Ascending aorta (tissue), 2 donors: ENCODE measurements at regions not wholly inside any gene's neighbourhood (a gene's known extent, or its start where the extent isn't known, plus 50 kb on each side); places are given as distances from the start of the nearest gene placed in this dataset.
A peak's percentile ranks its signal among the peaks of the same experiment; 100 is the strongest.

Source experiments
- DNase-seq, 2 donors: peaks; one replicate each; pipeline ENCODE4 v3.0.0-alpha.2; 2019; ENCODE audit warnings: low spot score in 2 of 2
- H3K27ac ChIP-seq, 2 donors: fragments of 200-600 bp; sonication (generic); one replicate each; pipeline ENCODE4 v1.5.1; 2016 to 2017; ENCODE audit warnings: mild to moderate bottlenecking in 1 of 2
- H3K27me3 ChIP-seq: fragments of 200-600 bp; sonication (generic); one replicate; pipeline ENCODE4 v1.5.1; 2017
- H3K36me3 ChIP-seq, 2 donors: fragments of 200-600 bp; sonication (generic); one replicate each; pipeline ENCODE4 v1.5.1; 2016
- H3K4me1 ChIP-seq, 2 donors: fragments of 200-600 bp; sonication (generic); one replicate each; pipeline ENCODE4 v1.5.1; 2016 to 2017; ENCODE audit warnings: mild to moderate bottlenecking in 1 of 2
- H3K4me3 ChIP-seq, 2 donors: fragments of 200-600 bp; sonication (generic); one replicate each; pipeline ENCODE4 v1.5.1; 2016 to 2017; ENCODE audit warnings: mild to moderate bottlenecking in 1 of 2
- H3K9me3 ChIP-seq, 2 donors: fragments of 200-600 bp; sonication (generic); one replicate each; pipeline ENCODE4 v1.5.1; 2016
- intact Hi-C: fragments of 100-400 bp; cut with DNase I; formaldehyde crosslinking; loops from one replicate; pipeline ENCODE4 v1.15.1; 2023
- TF ChIP-seq, protein P1 (sequence below), 3 experiments: fragments of 200-600 bp in 2 of 3; fragments of 450-650 bp in 1 of 3; sonication (generic) in 2 of 3; IDR thresholded peaks; one replicate each; pipeline ENCODE4 v1.5.1; 2016 to 2019; ENCODE audit warnings: antibody characterized with exemption in 3 of 3, mild to moderate bottlenecking in 1 of 3, moderate library complexity in 1 of 3

DNA sequence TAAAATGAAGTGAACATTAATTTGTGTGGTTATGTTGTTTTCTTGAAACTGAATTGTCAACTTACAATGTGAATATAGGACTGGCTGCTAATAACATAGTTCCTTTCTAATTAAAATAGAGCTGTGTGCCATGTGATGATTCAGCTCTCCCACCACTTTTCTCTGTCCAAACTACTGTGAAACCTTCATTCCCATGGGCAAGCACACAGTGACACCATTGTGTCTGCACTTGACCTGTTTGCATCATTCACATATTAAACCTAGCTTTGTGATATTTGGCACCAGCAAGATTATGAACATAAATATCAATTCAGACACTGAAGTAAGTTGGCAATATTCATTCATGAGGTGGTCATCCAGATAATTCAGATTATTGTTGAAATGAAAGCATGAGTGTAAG is 78.8 kb upstream of the TCF12 start:
- Histone ChIP-seq H3K9me3 (no peaks in the 10 kb centered on the region), H3K36me3 (no peaks in the 10 kb centered on the region), H3K4me1 (no peaks in the 10 kb centered on the region), H3K4me3 (no peak overlapping the region), H3K27me3 (no peaks in the 10 kb centered on the region), H3K27ac (no peak overlapping the region)
- TF ChIP-seq, protein P1, sequence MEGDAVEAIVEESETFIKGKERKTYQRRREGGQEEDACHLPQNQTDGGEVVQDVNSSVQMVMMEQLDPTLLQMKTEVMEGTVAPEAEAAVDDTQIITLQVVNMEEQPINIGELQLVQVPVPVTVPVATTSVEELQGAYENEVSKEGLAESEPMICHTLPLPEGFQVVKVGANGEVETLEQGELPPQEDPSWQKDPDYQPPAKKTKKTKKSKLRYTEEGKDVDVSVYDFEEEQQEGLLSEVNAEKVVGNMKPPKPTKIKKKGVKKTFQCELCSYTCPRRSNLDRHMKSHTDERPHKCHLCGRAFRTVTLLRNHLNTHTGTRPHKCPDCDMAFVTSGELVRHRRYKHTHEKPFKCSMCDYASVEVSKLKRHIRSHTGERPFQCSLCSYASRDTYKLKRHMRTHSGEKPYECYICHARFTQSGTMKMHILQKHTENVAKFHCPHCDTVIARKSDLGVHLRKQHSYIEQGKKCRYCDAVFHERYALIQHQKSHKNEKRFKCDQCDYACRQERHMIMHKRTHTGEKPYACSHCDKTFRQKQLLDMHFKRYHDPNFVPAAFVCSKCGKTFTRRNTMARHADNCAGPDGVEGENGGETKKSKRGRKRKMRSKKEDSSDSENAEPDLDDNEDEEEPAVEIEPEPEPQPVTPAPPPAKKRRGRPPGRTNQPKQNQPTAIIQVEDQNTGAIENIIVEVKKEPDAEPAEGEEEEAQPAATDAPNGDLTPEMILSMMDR (IDR thresholded peaks at IDR 0.05), result no peak
- DNase-seq, result no peak
- intact Hi-C loops, result no loop called here

DNA sequence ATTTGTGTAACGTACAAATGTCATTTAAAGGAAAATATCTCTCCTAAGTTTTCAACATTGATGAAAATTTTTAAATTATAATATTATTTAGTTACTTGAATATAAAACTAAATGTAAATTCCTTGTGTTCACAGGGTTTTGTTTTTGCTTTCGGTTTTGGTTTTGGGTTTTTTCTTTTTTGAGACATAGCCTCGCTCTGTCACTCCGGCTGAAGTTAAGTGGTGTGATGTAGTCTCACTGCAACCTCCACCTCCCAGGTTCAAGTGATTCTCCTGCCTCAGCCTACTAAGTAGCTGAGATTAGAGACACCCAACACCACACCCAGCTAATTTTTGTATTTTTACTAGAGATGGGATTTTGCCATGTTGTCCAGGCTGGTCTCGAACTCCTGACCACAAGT is 79.3 kb upstream of the TCF12 start:
- H3K36me3 ChIP-seq, result no peaks in the 10 kb centered on the region
- no peaks in the 10 kb centered on the region for H3K27me3 ChIP-seq
- no peak for DNase-seq
- no peaks in the 10 kb centered on the region for H3K4me1 ChIP-seq
- no peak overlapping the region for H3K4me3 ChIP-seq
- intact Hi-C loops, result no loop called here
- no peaks in the 10 kb centered on the region for H3K9me3 ChIP-seq
- TF ChIP-seq, protein P1 (IDR thresholded peaks at IDR 0.05), result no peak
- H3K27ac ChIP-seq, result no peak overlapping the region

DNA sequence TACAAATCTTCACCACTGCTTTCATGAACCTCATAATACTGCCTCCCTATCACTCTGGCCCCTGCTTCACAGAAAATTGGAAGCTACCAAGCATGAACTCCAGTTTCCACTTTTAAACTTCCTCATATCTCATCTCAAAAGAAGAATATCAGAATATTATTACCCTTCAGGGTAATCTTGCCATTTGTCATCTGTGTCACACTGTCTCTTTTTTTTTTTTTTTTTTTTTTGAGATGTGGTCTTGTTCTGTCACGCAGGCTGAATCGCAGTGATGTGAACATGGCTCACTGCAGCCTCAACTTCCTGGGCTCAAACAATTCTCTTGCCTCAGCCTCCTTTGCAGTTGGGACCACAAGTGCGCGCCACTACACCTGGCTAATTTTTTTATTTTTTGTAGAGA is 80.4 kb upstream of the TCF12 start:
- H3K36me3 ChIP-seq, result no peaks in the 10 kb centered on the region
- H3K4me1 ChIP-seq, result peaks cover 0 to under 1% of the 10 kb centered on the region in 2 donors
- no peak overlapping the region for H3K27ac ChIP-seq
- TF ChIP-seq, protein P1 (IDR thresholded peaks at IDR 0.05), result no peak
- DNase-seq, result no peak
- H3K9me3 ChIP-seq, result no peaks in the 10 kb centered on the region
- H3K27me3 ChIP-seq, result no peaks in the 10 kb centered on the region
- intact Hi-C loops, result no loop called here
- no peak overlapping the region for H3K4me3 ChIP-seq

DNA sequence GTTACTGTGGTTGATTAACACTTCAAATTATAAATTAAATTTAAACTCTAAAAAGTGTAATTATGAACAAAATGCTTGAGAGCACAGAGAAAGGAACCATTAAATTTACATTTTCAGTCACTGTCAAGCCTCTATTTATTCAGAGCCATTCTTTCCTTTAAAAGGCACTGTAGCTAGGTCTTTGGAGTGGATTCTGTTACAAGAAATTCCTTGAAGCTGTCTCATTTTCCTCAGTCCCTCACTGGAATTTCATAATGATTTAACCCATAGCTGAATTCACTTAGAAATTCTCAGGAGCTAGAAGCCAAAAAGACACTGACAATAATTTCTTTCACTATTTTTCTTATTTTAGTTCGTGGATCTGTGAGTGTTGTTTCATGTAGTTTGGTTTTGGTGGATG is 81.2 kb upstream of the TCF12 start:
- intact Hi-C loops, result no loop called here
- no peaks in the 10 kb centered on the region for H3K9me3 ChIP-seq
- no peaks in the 10 kb centered on the region for H3K36me3 ChIP-seq
- H3K27ac ChIP-seq, result no peak overlapping the region
- TF ChIP-seq, protein P1 (IDR thresholded peaks at IDR 0.05), result no peak
- H3K27me3 ChIP-seq, result no peaks in the 10 kb centered on the region
- DNase-seq, result no peak
- H3K4me3 ChIP-seq, result no peak overlapping the region
- H3K4me1 ChIP-seq, result peaks cover 3 to 7% of the 10 kb centered on the region in 2 donors

DNA sequence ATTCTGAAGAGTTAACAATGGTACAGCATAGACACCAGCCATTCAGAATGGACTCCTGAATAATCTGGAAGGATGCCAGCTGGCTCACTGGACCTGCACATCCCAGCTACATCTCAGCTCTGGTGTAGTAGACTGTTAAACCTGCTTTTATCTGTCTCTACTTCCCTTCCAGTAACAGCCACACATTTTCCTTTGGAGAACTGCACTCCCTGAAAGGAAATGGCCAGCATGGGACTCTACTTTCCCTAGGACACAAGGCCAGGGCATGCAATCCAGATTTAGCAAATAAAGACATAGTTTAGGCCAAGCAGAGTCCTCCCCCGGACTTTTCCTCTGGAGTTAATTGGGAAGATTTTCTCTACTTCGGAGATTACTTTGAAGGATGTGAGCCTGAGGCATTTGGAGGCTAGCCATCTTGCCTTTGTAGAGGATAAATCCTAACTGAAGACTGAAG is 82.7 kb upstream of the TCF12 start:
- Histone ChIP-seq H3K4me1 (peaks cover 3 to 9% of the 10 kb centered on the region in 2 donors), H3K27ac (no peak overlapping the region), H3K9me3 (no peaks in the 10 kb centered on the region), H3K27me3 (no peaks in the 10 kb centered on the region), H3K36me3 (no peaks in the 10 kb centered on the region), H3K4me3 (no peak overlapping the region)
- TF ChIP-seq, protein P1 (IDR thresholded peaks at IDR 0.05), result no peak
- no peak for DNase-seq
- intact Hi-C loops, result no loop called here

DNA sequence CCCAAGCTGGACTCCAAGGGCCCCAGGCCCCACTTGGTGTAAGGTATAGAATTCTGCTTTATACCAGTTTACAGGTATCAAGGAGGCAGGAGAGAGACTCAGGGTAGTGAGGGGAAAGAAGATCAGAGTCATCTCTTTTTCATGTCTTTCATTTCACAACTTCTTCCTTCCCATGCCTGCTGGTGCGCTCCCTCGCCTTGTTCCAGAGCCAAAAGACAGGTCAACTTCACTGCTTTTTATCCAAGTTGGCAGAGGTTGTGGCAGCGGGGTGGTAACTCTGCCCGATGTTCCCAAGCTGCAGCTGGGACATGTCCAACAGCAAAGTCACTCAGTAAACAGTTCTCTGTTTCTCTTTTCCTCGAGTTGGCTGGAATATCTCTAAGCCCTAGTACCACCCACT is 86.3 kb upstream of the TCF12 start:
- intact Hi-C loops, result loop anchor here (5.0 kb wide), 1 partner anchor 85 kb away; the partner anchor contains the start of gene TCF12
- peak; percentile 29 to 79 for DNase-seq
- H3K27ac ChIP-seq, result peak overlapping the region; percentile 31 to 32
- H3K4me3 ChIP-seq, result peak overlapping the region in 1 of 2 donors; percentile 1
- H3K36me3 ChIP-seq, result no peaks in the 10 kb centered on the region
- peaks cover 3 to 9% of the 10 kb centered on the region in 2 donors for H3K4me1 ChIP-seq
- TF ChIP-seq, protein P1 (IDR thresholded peaks at IDR 0.05), result no peak
- no peaks in the 10 kb centered on the region for H3K27me3 ChIP-seq
- H3K9me3 ChIP-seq, result no peaks in the 10 kb centered on the region
